ENCODE measurements at regions not wholly inside any gene's neighbourhood (a gene's known extent, or its start where the extent isn't known, plus 50 kb on each side); places are given as distances from the start of the nearest gene placed in this dataset.

GRCh38 chr14:65195042-65195719 lies 92.9 kb upstream of the MAX start:
- no peak for DNase-seq
- Mint-ChIP-seq H3K36me3 (no peaks in the 10 kb centered on the region), H3K4me3 (no peak overlapping the region), H3K27ac (no peak overlapping the region), H3K9me3 (no peaks in the 10 kb centered on the region), H3K4me1 (no peaks in the 10 kb centered on the region), H3K27me3 (peaks cover 15% of the 10 kb centered on the region)
- CTCF ChIA-PET = no interaction called here

- no peaks in the 10 kb centered on the region for H3K4me1 Mint-ChIP-seq
- peaks cover 9% of the 10 kb centered on the region for H3K27me3 Mint-ChIP-seq
- H3K9me3 Mint-ChIP-seq = peaks cover 5% of the 10 kb centered on the region
- CTCF ChIA-PET = no interaction called here
- no peak overlapping the region for H3K4me3 Mint-ChIP-seq
- no peak for DNase-seq
- H3K27ac Mint-ChIP-seq = no peak overlapping the region
- H3K36me3 Mint-ChIP-seq = peaks cover 4% of the 10 kb centered on the region
Observed at GRCh38 chr14:65198346-65198745, 96.0 kb upstream of the MAX start.

DNA sequence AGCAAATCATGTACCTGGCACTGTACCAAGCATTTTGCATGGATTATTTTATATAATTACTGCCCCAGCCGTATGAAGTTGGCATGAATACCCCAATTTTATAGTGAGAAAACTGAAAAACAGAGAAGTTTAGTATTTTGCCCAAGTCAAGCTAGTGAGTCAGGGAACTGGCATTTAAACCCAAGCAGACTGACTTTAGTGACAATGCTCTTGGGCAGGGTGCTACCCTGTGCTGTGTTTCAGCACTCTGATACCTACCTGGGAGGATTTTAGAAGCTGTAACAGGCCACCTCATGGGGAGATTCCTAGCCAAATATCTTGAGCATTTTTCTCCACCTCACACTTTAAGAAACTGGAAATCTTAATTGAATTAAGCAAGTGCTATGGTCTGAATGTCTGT lies 98.1 kb upstream of the MAX start:
- Mint-ChIP-seq H3K4me1 (peaks cover 11% of the 10 kb centered on the region), H3K4me3 (no peak overlapping the region), H3K27ac (no peak overlapping the region), H3K36me3 (peaks cover 7% of the 10 kb centered on the region), H3K27me3 (peaks cover 7% of the 10 kb centered on the region), H3K9me3 (peaks cover 8% of the 10 kb centered on the region)
- no peak for DNase-seq
- CTCF ChIA-PET = interaction anchor here (0.7 kb wide), 1 partner anchor 36 kb away, joined by 3 read pairs; no protein-coding TSS in a partner anchor

GRCh38 chr14:65203574-65203973 lies 101.3 kb upstream of the MAX start:
- CTCF ChIA-PET = no interaction called here

GRCh38 chr14:65204056-65204455 lies 101.7 kb upstream of the MAX start:
- Mint-ChIP-seq H3K4me1 (peaks cover 47% of the 10 kb centered on the region), H3K9me3 (peaks cover 10% of the 10 kb centered on the region), H3K27me3 (peaks cover 4% of the 10 kb centered on the region), H3K36me3 (peaks cover 10% of the 10 kb centered on the region), H3K4me3 (no peak overlapping the region), H3K27ac (no peak overlapping the region)
- no peak for DNase-seq
- CTCF ChIA-PET = no interaction called here

More at GRCh38 chr14:65203574-65203973, 101.3 kb upstream of the MAX start:
- H3K27me3 Mint-ChIP-seq = peaks cover 4% of the 10 kb centered on the region
- peaks cover 10% of the 10 kb centered on the region for H3K9me3 Mint-ChIP-seq
- H3K27ac Mint-ChIP-seq = no peak overlapping the region
- no peak overlapping the region for H3K4me3 Mint-ChIP-seq
- no peak for DNase-seq
- peaks cover 42% of the 10 kb centered on the region for H3K4me1 Mint-ChIP-seq
- peaks cover 10% of the 10 kb centered on the region for H3K36me3 Mint-ChIP-seq

DNA sequence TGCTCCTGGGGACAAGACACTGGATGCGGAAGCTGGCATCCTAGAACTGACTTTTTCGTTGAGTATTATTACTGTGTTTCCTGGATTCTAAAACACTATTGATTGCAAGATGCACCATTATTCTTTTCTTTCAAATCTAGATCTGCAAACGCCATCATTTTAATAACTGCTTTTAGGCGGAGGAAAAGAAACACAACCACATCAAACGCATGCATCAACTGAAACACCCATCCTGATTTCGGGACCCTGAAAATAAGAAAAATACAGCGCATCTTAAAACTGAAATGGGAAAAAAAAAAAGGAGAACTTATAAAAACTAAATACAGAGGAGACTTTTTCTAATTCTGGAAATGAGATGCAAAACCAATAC lies 103.7 kb upstream of the MAX start:
- Mint-ChIP-seq H3K27ac (peak overlapping the region; percentile 94), H3K4me1 (peaks cover 65% of the 10 kb centered on the region), H3K9me3 (peaks cover 10% of the 10 kb centered on the region)

GRCh38 chr14:65206448-65207096 lies 104.3 kb upstream of the MAX start:
- CTCF ChIA-PET = interaction anchor here (1.0 to 1.2 kb wide), 2 partner anchors 16 to 37 kb away, joined by 3 to 4 read pairs; no protein-coding TSS in a partner anchor
- peaks cover 4% of the 10 kb centered on the region for H3K27me3 Mint-ChIP-seq
- no peak for DNase-seq
- H3K4me1 Mint-ChIP-seq = peaks cover 69% of the 10 kb centered on the region
- H3K9me3 Mint-ChIP-seq = peaks cover 10% of the 10 kb centered on the region
- H3K36me3 Mint-ChIP-seq = peaks cover 16% of the 10 kb centered on the region
- H3K27ac Mint-ChIP-seq = peak overlapping the region; percentile 94
- H3K4me3 Mint-ChIP-seq = peak overlapping the region; percentile 48

More for the DNA sequence above, 103.7 kb upstream of the MAX start:
- Mint-ChIP-seq H3K36me3 (peaks cover 16% of the 10 kb centered on the region), H3K27me3 (peaks cover 4% of the 10 kb centered on the region), H3K4me3 (peak overlapping the region; percentile 48)
- CTCF ChIA-PET = interaction anchor here (1.0 to 1.2 kb wide), 2 partner anchors 16 to 81 kb away, joined by 3 to 4 read pairs; no protein-coding TSS in a partner anchor
- DNase-seq = no peak

- Mint-ChIP-seq H3K9me3 (peaks cover 3% of the 10 kb centered on the region), H3K4me1 (peaks cover 76% of the 10 kb centered on the region), H3K4me3 (no peak overlapping the region), H3K27me3 (peaks cover 4% of the 10 kb centered on the region), H3K36me3 (peaks cover 10% of the 10 kb centered on the region), H3K27ac (peak overlapping the region; percentile 94)
- DNase-seq = no peak
- CTCF ChIA-PET = interaction anchor here (0.7 kb wide), 1 partner anchor 617 kb away, joined by 3 read pairs; no protein-coding TSS in a partner anchor
Observed at GRCh38 chr14:65208548-65208947, 106.2 kb upstream of the MAX start.

DNA sequence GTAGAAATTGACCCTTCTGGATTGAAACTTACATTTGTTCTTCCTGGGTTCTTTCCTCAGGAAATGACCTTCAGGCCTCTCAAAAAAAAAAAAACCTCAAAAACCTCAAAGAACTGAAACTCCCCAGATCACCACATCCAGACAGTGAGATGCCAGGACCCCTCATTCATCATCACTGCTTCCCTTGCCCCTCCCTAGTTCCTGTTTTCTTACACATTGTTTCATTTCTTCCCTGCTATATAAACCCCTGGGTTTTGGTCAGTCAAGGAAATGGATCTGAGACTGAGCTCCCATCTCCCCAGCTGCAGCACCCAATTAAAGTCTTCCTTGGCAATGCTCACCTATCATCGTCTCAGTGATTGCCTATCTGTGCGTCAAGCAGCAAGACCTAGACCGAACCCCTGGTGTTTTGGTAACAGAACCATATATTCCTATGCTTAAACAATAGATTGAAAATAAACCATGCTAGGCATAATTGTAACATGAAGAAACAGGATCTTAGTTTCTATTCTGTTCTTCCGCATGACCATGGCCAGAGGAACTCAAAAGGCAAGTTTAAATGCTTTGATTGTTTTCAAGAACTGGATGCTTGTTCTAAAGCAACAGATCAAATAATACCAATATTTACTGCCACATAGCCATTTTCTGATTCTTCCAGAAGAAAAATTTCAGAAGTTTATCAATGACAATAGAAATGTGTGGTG lies 108.0 kb upstream of the MAX start:
- H3K9me3 Mint-ChIP-seq = peaks cover 2% of the 10 kb centered on the region
- CTCF ChIA-PET = no interaction called here
- peak; percentile 38 for DNase-seq
- peak overlapping the region; percentile 87 for H3K27ac Mint-ChIP-seq
- peaks cover 67% of the 10 kb centered on the region for H3K4me1 Mint-ChIP-seq
- peak overlapping the region; percentile 19 for H3K4me3 Mint-ChIP-seq
- H3K36me3 Mint-ChIP-seq = peaks cover 9% of the 10 kb centered on the region
- H3K27me3 Mint-ChIP-seq = no peaks in the 10 kb centered on the region

DNA sequence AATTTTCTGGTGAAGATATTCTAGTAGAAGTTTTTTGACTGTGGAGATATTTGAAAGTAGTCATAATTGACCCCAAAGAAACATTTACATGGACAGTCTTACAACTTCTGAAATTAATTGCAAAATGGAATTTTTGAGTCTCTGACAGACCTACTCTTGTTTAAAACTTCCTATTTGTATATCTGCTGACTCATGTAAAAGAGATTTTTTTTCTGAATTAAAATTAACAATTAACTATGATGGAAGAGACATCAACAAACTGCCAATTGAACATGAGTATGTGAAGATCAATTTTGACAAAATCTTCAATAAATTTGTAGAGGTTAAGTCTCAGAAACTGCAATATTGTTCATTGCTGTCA lies 108.5 kb upstream of the MAX start:
- DNase-seq = no peak
- H3K27ac Mint-ChIP-seq = peak overlapping the region; percentile 87

DNA sequence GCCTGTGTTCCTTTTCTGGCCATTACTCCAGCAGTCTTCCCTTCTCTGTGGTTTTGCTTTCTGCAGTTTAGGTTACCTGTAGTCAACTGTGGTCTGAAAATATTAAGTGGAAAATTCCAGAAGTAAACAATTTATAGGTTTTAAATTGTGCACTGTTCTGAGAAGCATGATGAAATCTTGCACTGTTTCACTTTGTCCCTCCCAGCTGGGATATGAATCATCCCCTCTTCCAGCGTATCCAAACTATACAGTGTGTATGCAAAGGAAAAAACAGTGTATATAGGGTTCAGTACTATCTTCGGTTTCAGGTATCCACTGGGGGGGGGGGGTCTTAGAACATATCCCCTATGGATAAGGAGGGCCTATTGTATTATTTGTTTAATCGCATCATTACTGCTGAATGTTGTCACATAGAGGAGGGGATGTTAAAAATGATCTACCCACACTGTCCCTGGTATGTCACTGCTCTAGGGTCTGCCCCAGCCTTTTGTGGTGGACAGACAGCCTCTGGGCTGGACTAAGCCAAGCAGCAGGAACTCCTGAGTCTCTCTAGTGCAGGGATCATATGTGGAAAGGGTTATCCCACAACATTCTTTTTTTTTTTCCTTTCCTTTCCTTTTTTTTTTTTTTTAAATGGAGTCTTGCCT lies 109.1 kb upstream of the MAX start:
- Mint-ChIP-seq H3K27ac (peak overlapping the region; percentile 0), H3K4me3 (no peak overlapping the region), H3K4me1 (peaks cover 56% of the 10 kb centered on the region)

More for the DNA sequence above, 108.5 kb upstream of the MAX start:
- CTCF ChIA-PET = interaction anchor here (1.5 kb wide), 1 partner anchor 46 kb away, joined by 4 read pairs; no protein-coding TSS in a partner anchor
- peak overlapping the region; percentile 19 for H3K4me3 Mint-ChIP-seq
- H3K4me1 Mint-ChIP-seq = peaks cover 62% of the 10 kb centered on the region
- H3K9me3 Mint-ChIP-seq = peaks cover 2% of the 10 kb centered on the region
- H3K36me3 Mint-ChIP-seq = peaks cover 9% of the 10 kb centered on the region
- no peaks in the 10 kb centered on the region for H3K27me3 Mint-ChIP-seq

GRCh38 chr14:65213316-65213715 lies 111.0 kb upstream of the MAX start:
- DNase-seq = no peak
- peaks cover 6% of the 10 kb centered on the region for H3K36me3 Mint-ChIP-seq
- H3K4me3 Mint-ChIP-seq = no peak overlapping the region
- H3K9me3 Mint-ChIP-seq = no peaks in the 10 kb centered on the region
- H3K27me3 Mint-ChIP-seq = no peaks in the 10 kb centered on the region
- CTCF ChIA-PET = interaction anchor here (1.1 kb wide), 1 partner anchor 49 kb away, joined by 3 read pairs; no protein-coding TSS in a partner anchor
- H3K27ac Mint-ChIP-seq = no peak overlapping the region
- peaks cover 37% of the 10 kb centered on the region for H3K4me1 Mint-ChIP-seq

More for the DNA sequence above, 109.1 kb upstream of the MAX start:
- Mint-ChIP-seq H3K27me3 (no peaks in the 10 kb centered on the region), H3K9me3 (peaks cover 2% of the 10 kb centered on the region), H3K36me3 (peaks cover 9% of the 10 kb centered on the region)
- CTCF ChIA-PET = interaction anchor here (1.5 kb wide), 1 partner anchor 47 kb away, joined by 4 read pairs; no protein-coding TSS in a partner anchor
- no peak for DNase-seq

DNA sequence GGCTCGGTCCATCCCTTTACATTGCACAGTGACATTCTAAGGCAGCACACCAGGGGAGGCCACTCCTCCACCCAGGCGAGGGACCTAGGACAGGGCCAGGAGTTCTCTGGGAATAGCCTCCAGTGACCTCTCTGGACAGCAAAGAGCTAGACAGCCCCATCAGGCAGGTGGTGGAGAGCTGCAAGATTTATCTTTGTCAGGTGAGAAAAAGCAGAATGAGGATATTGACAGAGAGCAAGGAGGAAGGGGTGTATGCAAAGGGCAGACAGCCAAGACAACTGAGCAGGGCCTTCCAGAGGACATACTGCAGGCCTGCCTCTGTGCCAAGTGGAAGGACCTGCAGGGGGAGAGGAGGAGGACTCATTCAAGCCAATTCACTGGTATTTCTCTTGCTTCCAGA lies 112.4 kb upstream of the MAX start:
- Mint-ChIP-seq H3K4me1 (peaks cover 24% of the 10 kb centered on the region), H3K9me3 (no peaks in the 10 kb centered on the region), H3K4me3 (no peak overlapping the region), H3K27me3 (no peaks in the 10 kb centered on the region), H3K27ac (no peak overlapping the region), H3K36me3 (peaks cover 6% of the 10 kb centered on the region)
- CTCF ChIA-PET = interaction anchor here (1.0 to 2.0 kb wide), 2 partner anchors 12 to 197 kb away, joined by 3 to 6 read pairs; partner anchors contain the start of gene FUT8
- DNase-seq = no peak

GRCh38 chr14:65219353-65219752 lies 117.0 kb upstream of the MAX start:
- Mint-ChIP-seq H3K4me1 (peaks cover 23% of the 10 kb centered on the region), H3K4me3 (no peak overlapping the region), H3K27me3 (peaks cover 4% of the 10 kb centered on the region), H3K9me3 (no peaks in the 10 kb centered on the region), H3K36me3 (no peaks in the 10 kb centered on the region), H3K27ac (no peak overlapping the region)
- DNase-seq = no peak
- CTCF ChIA-PET = interaction anchor here (0.6 to 7.5 kb wide), 5 partner anchors 50 to 196 kb away, joined by 3 to 54 read pairs (median 3); partner anchors contain the start of gene FUT8
